ENCODE measurements at regions not wholly inside any gene's neighbourhood (a gene's known extent, or its start where the extent isn't known, plus 50 kb on each side); places are given as distances from the start of the nearest gene placed in this dataset.
"Not testable (repeated sequence)": the region's sequence is repeated elsewhere in the genome, so short reads cannot be mapped to it uniquely, and the experiment has no call there.

- Histone ChIP-seq H3K27ac (no peak overlapping the region), H3K36me3 (peaks cover 4% of the 10 kb centered on the region), H3K27me3 (no peaks in the 10 kb centered on the region)
Observed at GRCh38 chr4:123025398-123025797, 103.0 kb upstream of the NUDT6 start.

GRCh38 chr4:123026015-123026414 lies 103.6 kb upstream of the NUDT6 start:
- H3K9me3 ChIP-seq; H3K27me3 ChIP-seq; H3K4me3 ChIP-seq (ENCODE audit: low read depth in 1 of 2, low read length in 1 of 2); H3K27ac ChIP-seq; H3K4me1 ChIP-seq (ENCODE audit: control insufficient read depth in 1 of 2, insufficient read depth in 1 of 2, low read depth in 1 of 2, low read length in 1 of 2); H3K36me3 ChIP-seq: not testable (repeated sequence)

More at GRCh38 chr4:123025398-123025797, 103.0 kb upstream of the NUDT6 start:
- H3K4me3 ChIP-seq (ENCODE audit: low read depth in 1 of 2, low read length in 1 of 2): no peak overlapping the region
- TF ChIP-seq CTCF (IDR thresholded peaks at IDR 0.05): no peak
- no peaks in the 10 kb centered on the region for H3K9me3 ChIP-seq
- H3K4me1 ChIP-seq (ENCODE audit: control insufficient read depth in 1 of 2, insufficient read depth in 1 of 2, low read depth in 1 of 2, low read length in 1 of 2): no peaks in the 10 kb centered on the region

- H3K4me3 ChIP-seq (ENCODE audit: low read depth in 1 of 2, low read length in 1 of 2): no peak overlapping the region
- no peak overlapping the region for H3K27ac ChIP-seq
- H3K36me3 ChIP-seq: peaks cover 4% of the 10 kb centered on the region
- H3K4me1 ChIP-seq (ENCODE audit: control insufficient read depth in 1 of 2, insufficient read depth in 1 of 2, low read depth in 1 of 2, low read length in 1 of 2): no peaks in the 10 kb centered on the region
- no peak for TF ChIP-seq CTCF (IDR thresholded peaks at IDR 0.05)
- H3K27me3 ChIP-seq: no peaks in the 10 kb centered on the region
- H3K9me3 ChIP-seq: no peaks in the 10 kb centered on the region
Observed at GRCh38 chr4:123031664-123032063, 109.3 kb upstream of the NUDT6 start.

- Histone ChIP-seq H3K36me3 (no peaks in the 10 kb centered on the region), H3K4me3 (ENCODE audit: low read depth in 1 of 2, low read length in 1 of 2) (no peak overlapping the region), H3K27me3 (no peaks in the 10 kb centered on the region), H3K9me3 (no peaks in the 10 kb centered on the region), H3K4me1 (ENCODE audit: control insufficient read depth in 1 of 2, insufficient read depth in 1 of 2, low read depth in 1 of 2, low read length in 1 of 2) (no peaks in the 10 kb centered on the region), H3K27ac (no peak overlapping the region)
- no peak for TF ChIP-seq CTCF (IDR thresholded peaks at IDR 0.05)
Observed at GRCh38 chr4:123034023-123034422, 111.6 kb upstream of the NUDT6 start.

- no peak for TF ChIP-seq CTCF (IDR thresholded peaks at IDR 0.05)
- Histone ChIP-seq H3K4me3 (ENCODE audit: low read depth in 1 of 2, low read length in 1 of 2) (no peak overlapping the region), H3K27me3 (no peaks in the 10 kb centered on the region), H3K9me3 (no peaks in the 10 kb centered on the region), H3K4me1 (ENCODE audit: control insufficient read depth in 1 of 2, insufficient read depth in 1 of 2, low read depth in 1 of 2, low read length in 1 of 2) (no peaks in the 10 kb centered on the region), H3K36me3 (no peaks in the 10 kb centered on the region), H3K27ac (no peak overlapping the region)
Observed at GRCh38 chr4:123035239-123035638, 112.8 kb upstream of the NUDT6 start.

GRCh38 chr4:123037804-123038203 lies 115.4 kb upstream of the NUDT6 start:
- no peak for TF ChIP-seq CTCF (IDR thresholded peaks at IDR 0.05)
- Histone ChIP-seq H3K27me3 (no peaks in the 10 kb centered on the region), H3K36me3 (no peaks in the 10 kb centered on the region), H3K4me3 (ENCODE audit: low read depth in 1 of 2, low read length in 1 of 2) (no peak overlapping the region), H3K4me1 (ENCODE audit: control insufficient read depth in 1 of 2, insufficient read depth in 1 of 2, low read depth in 1 of 2, low read length in 1 of 2) (no peaks in the 10 kb centered on the region), H3K9me3 (peaks cover 4% of the 10 kb centered on the region), H3K27ac (no peak overlapping the region)
